IMR-90 (cell line): ENCODE measurements at regions not wholly inside any gene's neighbourhood (a gene's known extent, or its start where the extent isn't known, plus 50 kb on each side); places are given as distances from the start of the nearest gene placed in this dataset.

Experiments
- ATAC-seq: fragments of 200-7000 bp; cut with Tn5 transposase; 2 replicates; pipeline ENCODE4 v1.9.1; 2020; ENCODE audit warnings: low read depth, mild to moderate bottlenecking, moderate library complexity
- BruUV-seq: library from RNA; stranded (reverse); fragments of 400-500 nt; replicated peaks from 2 replicates; lab custom pipeline; 2021; lab: Mats Ljungman, UMichigan
- CTCF ChIA-PET: fragments of 300-600 bp; formaldehyde crosslinking; extraction: SDS; loops from one replicate; lab custom pipeline; 2021; ENCODE audit warnings: antibody characterized with exemption; lab: Yijun Ruan, JAX
- POLR2A ChIA-PET: fragments of 300-600 bp; sonication (Branson Sonifier 250); formaldehyde crosslinking; loops from one replicate; lab custom pipeline; 2022; ENCODE audit warnings: antibody characterized with exemption; ENCODE audit not compliant: unreplicated experiment; lab: Charles Lee
- DNase-seq: peaks from one replicate; pipeline ENCODE4 v3.0.0; 2013
- H2AFZ ChIP-seq: replicated peaks from 2 replicates; pipeline ENCODE3; 2013; ENCODE audit warnings: low read length, mild to moderate bottlenecking; ENCODE audit not compliant: poor library complexity
- H2AK5ac ChIP-seq: 2 replicates; pipeline ENCODE4 v1.6.1; 2013; ENCODE audit warnings: low read depth, low read length, inconsistent platforms
- H2AK9ac ChIP-seq: replicated peaks from 2 replicates; pipeline ENCODE3; 2013; ENCODE audit warnings: mild to moderate bottlenecking, low read depth, low read length, moderate library complexity; ENCODE audit not compliant: poor library complexity
- H2BK120ac ChIP-seq: 2 replicates; pipeline ENCODE4 v1.6.1; 2013; ENCODE audit warnings: low read depth, low read length, inconsistent platforms
- H2BK15ac ChIP-seq: 3 replicates; pipeline ENCODE4 v1.6.1; 2013; ENCODE audit warnings: low read depth, low read length, inconsistent platforms
- H2BK20ac ChIP-seq: 2 replicates; pipeline ENCODE4 v1.6.1; 2013; ENCODE audit warnings: low read depth, mild to moderate bottlenecking, inconsistent platforms, low read length, moderate library complexity
- H2BK5ac ChIP-seq: 2 replicates; pipeline ENCODE4 v1.6.1; 2013; ENCODE audit warnings: mild to moderate bottlenecking, low read depth, low read length, inconsistent platforms; ENCODE audit not compliant: poor library complexity, severe bottlenecking
- H3K14ac ChIP-seq: replicated peaks from 2 replicates; pipeline ENCODE4 v1.6.1; 2013; ENCODE audit warnings: low read depth, low read length, inconsistent platforms
- H3K18ac ChIP-seq: 2 replicates; pipeline ENCODE4 v1.6.1; 2013; ENCODE audit warnings: low read depth, low read length, control low read depth
- H3K23ac ChIP-seq: 2 replicates; pipeline ENCODE4 v1.6.1; 2013; ENCODE audit warnings: low read depth, low read length, inconsistent platforms
- H3K27ac ChIP-seq: 2 replicates; pipeline ENCODE4 v1.5.1; 2013; ENCODE audit warnings: mild to moderate bottlenecking, control low read depth, low read length; ENCODE audit not compliant: insufficient read depth
- H3K27me3 ChIP-seq: 2 replicates; pipeline ENCODE4 v1.6.1; 2013; ENCODE audit warnings: low read length; ENCODE audit not compliant: control insufficient read depth, insufficient read depth
- H3K36me3 ChIP-seq: 2 replicates; pipeline ENCODE4 v1.6.1; 2013; ENCODE audit warnings: low read length, mixed read lengths; ENCODE audit not compliant: control insufficient read depth, insufficient read depth
- H3K4ac ChIP-seq: 2 replicates; pipeline ENCODE4 v1.6.1; 2013; ENCODE audit warnings: low read depth, low read length, inconsistent platforms
- H3K4me1 ChIP-seq: 2 replicates; pipeline ENCODE4 v1.6.1; 2013; ENCODE audit warnings: low read length, mixed read lengths; ENCODE audit not compliant: control insufficient read depth, insufficient read depth
- H3K4me2 ChIP-seq: 2 replicates; pipeline ENCODE4 v1.6.1; 2013; ENCODE audit warnings: low read depth, mild to moderate bottlenecking, control low read depth, low read length, moderate library complexity
- H3K4me3 ChIP-seq: 2 replicates; pipeline ENCODE4 v1.5.1; 2013; ENCODE audit warnings: low read depth, mild to moderate bottlenecking, control low read depth, low read length, moderate library complexity; ENCODE audit not compliant: insufficient read depth
- H3K56ac ChIP-seq: 2 replicates; pipeline ENCODE4 v1.6.1; 2013; ENCODE audit warnings: low read length, inconsistent platforms; ENCODE audit not compliant: insufficient read depth; ENCODE audit errors: extremely low read depth
- H3K79me1 ChIP-seq, 2 experiments: 2 replicates each; pipeline ENCODE4 v1.6.1; 2013; ENCODE audit warnings: low read length in 2 of 2, inconsistent platforms in 1 of 2, low read depth in 1 of 2
- H3K9ac ChIP-seq: 2 replicates; pipeline ENCODE4 v1.6.1; 2013; ENCODE audit warnings: low read depth, low read length, control low read depth
- H3K9me1 ChIP-seq: 2 replicates; pipeline ENCODE4 v1.6.1; 2013; ENCODE audit warnings: low read length, inconsistent platforms; ENCODE audit not compliant: insufficient read depth
- H3K9me3 ChIP-seq: 2 replicates; pipeline ENCODE4 v1.6.1; 2013; ENCODE audit warnings: low read length; ENCODE audit not compliant: control insufficient read depth, insufficient read depth
- H4K20me1 ChIP-seq: 2 replicates; pipeline ENCODE4 v1.6.1; 2013; ENCODE audit warnings: low read length, inconsistent platforms; ENCODE audit not compliant: insufficient read depth
- H4K5ac ChIP-seq: 2 replicates; pipeline ENCODE4 v1.6.1; 2013; ENCODE audit warnings: mild to moderate bottlenecking, low read depth, low read length, control low read depth
- H4K8ac ChIP-seq, 2 experiments: 2 replicates each; pipeline ENCODE4 v1.6.1; 2013; ENCODE audit warnings: low read depth in 2 of 2, low read length in 2 of 2, control low read depth in 1 of 2, inconsistent platforms in 1 of 2
- H4K91ac ChIP-seq: 2 replicates; pipeline ENCODE4 v1.6.1; 2013; ENCODE audit warnings: low read depth, low read length, inconsistent platforms; ENCODE audit not compliant: insufficient read depth
- BHLHE40 ChIP-seq: fragments of 150-350 bp; IDR thresholded peaks from 2 replicates; pipeline ENCODE4 v1.6.1; 2016; ENCODE audit warnings: mild to moderate bottlenecking, low read depth, low read length
- CEBPB ChIP-seq: IDR thresholded peaks from 2 replicates; pipeline ENCODE4 v1.6.1; 2012; ENCODE audit warnings: low read depth, low read length, improper control_type of control experiment
- CHD1 ChIP-seq: IDR thresholded peaks from 2 replicates; pipeline ENCODE4 v1.6.1; 2012; ENCODE audit warnings: low read depth, low read length, improper control_type of control experiment
- RFX5 ChIP-seq: IDR thresholded peaks from 2 replicates; pipeline ENCODE4 v1.8.0; 2012; ENCODE audit warnings: low read depth, mild to moderate bottlenecking, low read length, moderate library complexity
- WGBS, 2 experiments: methylation state at CpG; one replicate each; pipeline versions ENCODE4 v1.1.5 to v1.1.7; 2013; ENCODE audit warnings: missing lambda C conversion rate in 2 of 2; ENCODE audit not compliant: insufficient read length in 1 of 2; ENCODE audit errors: extremely low coverage in 2 of 2; 5-methylcytosine and 5-hydroxymethylcytosine counted together
- dilution Hi-C: fragments of 300-500 bp; cut with HindIII; formaldehyde crosslinking; loops from one replicate; pipeline ENCODE4 v1.14.3; 2018; ENCODE audit warnings: low sequenced_read_pairs; ENCODE audit not compliant: unreplicated experiment
- in situ Hi-C: fragments of 300-500 bp; cut with MboI; formaldehyde crosslinking; loops from 3 replicates; pipeline ENCODE4 v1.14.3; 2019; ENCODE audit warnings: low sequenced_read_pairs, inconsistent platforms, mixed read lengths
- intact Hi-C: fragments of 100-400 bp; cut with micrococcal nuclease; formaldehyde crosslinking; loops from 2 replicates; pipeline ENCODE4 v1.10.0; 2022
- TF ChIP-seq, protein P1 (sequence below): fragments of 150-350 bp; IDR thresholded peaks from 2 replicates; pipeline ENCODE4 v1.6.1; 2017; ENCODE audit warnings: mild to moderate bottlenecking, antibody characterized with exemption, low read length, low read depth

DNA sequence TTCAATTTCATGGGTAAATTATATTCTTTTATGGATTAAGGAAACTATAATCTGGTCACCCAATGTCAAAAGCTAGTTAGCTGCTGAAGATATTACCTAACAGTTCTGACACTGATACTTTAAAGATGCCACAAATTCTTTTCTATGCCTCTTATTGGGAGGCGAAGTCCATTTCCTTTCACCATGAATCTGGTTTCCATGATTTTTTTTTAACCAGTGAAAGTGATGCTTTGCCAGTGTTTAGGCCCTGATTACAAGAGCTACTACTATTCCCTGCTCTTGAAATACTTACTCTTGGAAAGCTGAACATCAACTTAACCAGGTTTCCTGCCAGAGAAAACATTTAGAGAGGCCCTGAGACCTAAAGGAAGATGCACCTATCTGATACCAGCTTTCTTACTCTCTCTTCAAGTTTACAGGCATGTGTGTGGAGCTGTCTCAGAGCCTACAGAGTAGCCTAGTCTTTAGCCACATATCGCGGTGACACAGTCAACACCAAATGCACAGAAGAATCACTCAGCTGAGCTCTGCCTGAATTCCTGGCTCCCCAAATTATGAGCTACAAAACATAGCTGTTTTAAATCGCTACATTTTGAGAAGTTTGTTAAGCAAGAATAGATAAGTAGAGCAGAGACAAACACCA, 1280.8 kb downstream of the PCDH7 start:
- no peak overlapping the region for H2AFZ ChIP-seq
- H2AK5ac ChIP-seq = no peak overlapping the region
- no peak overlapping the region for H4K5ac ChIP-seq
- no peaks in the 10 kb centered on the region for H3K79me1 ChIP-seq
- BruUV-seq = no TSS peak
- H3K4me1 ChIP-seq = no peaks in the 10 kb centered on the region
- no peak overlapping the region for H2BK120ac ChIP-seq
- H2BK5ac ChIP-seq = no peak overlapping the region
- dilution Hi-C loops = no loop called here
- ChIA-PET POLR2A (no interaction called here), CTCF (no interaction called here)
- no peak overlapping the region for H4K91ac ChIP-seq
- H3K9me1 ChIP-seq = no peaks in the 10 kb centered on the region
- H3K14ac ChIP-seq = no peak overlapping the region
- TF ChIP-seq RFX5 (no peak), CEBPB (no peak), CHD1 (no peak), BHLHE40 (no peak)
- TF ChIP-seq, protein P1, sequence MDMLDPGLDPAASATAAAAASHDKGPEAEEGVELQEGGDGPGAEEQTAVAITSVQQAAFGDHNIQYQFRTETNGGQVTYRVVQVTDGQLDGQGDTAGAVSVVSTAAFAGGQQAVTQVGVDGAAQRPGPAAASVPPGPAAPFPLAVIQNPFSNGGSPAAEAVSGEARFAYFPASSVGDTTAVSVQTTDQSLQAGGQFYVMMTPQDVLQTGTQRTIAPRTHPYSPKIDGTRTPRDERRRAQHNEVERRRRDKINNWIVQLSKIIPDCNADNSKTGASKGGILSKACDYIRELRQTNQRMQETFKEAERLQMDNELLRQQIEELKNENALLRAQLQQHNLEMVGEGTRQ = no peak
- no peak overlapping the region for H3K56ac ChIP-seq
- no peak overlapping the region for H3K9ac ChIP-seq
- intact Hi-C loops = no loop called here
- 29% methylated on average over 1 of the region's 4 CpGs; no CpG with 5 or more reads in 1 of the 2 experiments for WGBS, 2 experiments
- no peak for ATAC-seq
- H2BK15ac ChIP-seq = no peak overlapping the region
- peaks cover 5% of the 10 kb centered on the region for H3K9me3 ChIP-seq
- H4K20me1 ChIP-seq = no peaks in the 10 kb centered on the region
- no peak overlapping the region for H2BK20ac ChIP-seq
- H3K4ac ChIP-seq = no peak overlapping the region
- H3K36me3 ChIP-seq = no peaks in the 10 kb centered on the region
- no peak overlapping the region for H3K4me2 ChIP-seq
- H2AK9ac ChIP-seq = no peak overlapping the region
- H3K18ac ChIP-seq = no peak overlapping the region
- no peak overlapping the region for H3K23ac ChIP-seq
- in situ Hi-C loops = no loop called here
- no peak for DNase-seq
- no peak overlapping the region for H3K4me3 ChIP-seq
- H3K27me3 ChIP-seq = no peaks in the 10 kb centered on the region
- H3K27ac ChIP-seq = no peak overlapping the region
- H4K8ac ChIP-seq = no peak overlapping the region
